Keratinocyte (primary cell): ENCODE measurements at regions not wholly inside any gene's neighbourhood (a gene's known extent, or its start where the extent isn't known, plus 50 kb on each side); places are given as distances from the start of the nearest gene placed in this dataset.

Experiments
- DNase-seq: peaks from one replicate; pipeline ENCODE4 v3.0.0-alpha.2; 2011; ENCODE audit warnings: low read depth, missing footprints, low spot score
- FAIRE-seq: peaks from 2 replicates; lab custom pipeline; 2011; peaks lifted over from hg19 to GRCh38; lab: Jason Lieb, UNC
- H2AFZ ChIP-seq: 2 replicates; pipeline ENCODE4 v1.6.0; 2012; ENCODE audit warnings: low read length, control low read depth, inconsistent platforms; ENCODE audit not compliant: control insufficient read depth
- H3K27ac ChIP-seq: 2 replicates; pipeline ENCODE4 v1.5.1; 2011; ENCODE audit warnings: low read length; ENCODE audit not compliant: control insufficient read depth, insufficient read depth
- H3K27me3 ChIP-seq: 3 replicates; pipeline ENCODE4 v1.6.0; 2011; ENCODE audit warnings: low read length; ENCODE audit not compliant: control insufficient read depth, insufficient read depth; ENCODE audit errors: extremely low read depth
- H3K36me3 ChIP-seq, 2 experiments: 2 replicates in 1 of 2; 3 replicates in 1 of 2; pipeline ENCODE4 v1.5.1; 2011; ENCODE audit warnings: low read length in 2 of 2, mild to moderate bottlenecking in 1 of 2; ENCODE audit not compliant: control insufficient read depth in 2 of 2, insufficient read depth in 2 of 2; ENCODE audit errors: extremely low read depth in 1 of 2
- H3K4me1 ChIP-seq: 3 replicates; pipeline ENCODE4 v1.5.1; 2011; ENCODE audit warnings: low read length; ENCODE audit not compliant: control insufficient read depth, insufficient read depth; ENCODE audit errors: extremely low read depth
- H3K4me2 ChIP-seq: 3 replicates; pipeline ENCODE4 v1.6.0; 2011; ENCODE audit warnings: low read depth, low read length; ENCODE audit not compliant: control insufficient read depth, insufficient read depth; ENCODE audit errors: extremely low read depth
- H3K4me3 ChIP-seq, 3 experiments: fragments of 200-600 bp in 1 of 3; sonication (generic) in 1 of 3; 2 replicates in 2 of 3; 3 replicates in 1 of 3; pipeline ENCODE4 v1.5.1; 2011 to 2016; ENCODE audit warnings: low read length in 3 of 3, mild to moderate bottlenecking in 3 of 3, control low read depth in 2 of 3, inconsistent platforms in 1 of 3, low read depth in 1 of 3, mixed read lengths in 1 of 3, mixed run types in 1 of 3, moderate library complexity in 1 of 3; ENCODE audit not compliant: control insufficient read depth in 2 of 3, insufficient read depth in 2 of 3; ENCODE audit errors: extremely low read depth in 1 of 3
- H3K79me2 ChIP-seq: 2 replicates; pipeline ENCODE4 v1.6.0; 2012; ENCODE audit warnings: low read length; ENCODE audit not compliant: control insufficient read depth, insufficient read depth
- H3K9ac ChIP-seq: 3 replicates; pipeline ENCODE4 v1.6.0; 2011; ENCODE audit warnings: low read length; ENCODE audit not compliant: control insufficient read depth, insufficient read depth; ENCODE audit errors: extremely low read depth
- H3K9me1 ChIP-seq: 3 replicates; pipeline ENCODE4 v1.6.0; 2011; ENCODE audit warnings: low read length; ENCODE audit not compliant: control insufficient read depth, insufficient read depth; ENCODE audit errors: extremely low read depth
- H3K9me3 ChIP-seq: 2 replicates; pipeline ENCODE4 v1.5.1; 2012; ENCODE audit warnings: low read depth, low read length; ENCODE audit not compliant: control insufficient read depth
- H4K20me1 ChIP-seq: 3 replicates; pipeline ENCODE4 v1.6.0; 2011; ENCODE audit warnings: low read length; ENCODE audit not compliant: control insufficient read depth, insufficient read depth; ENCODE audit errors: extremely low read depth
- EZH2 ChIP-seq: IDR thresholded peaks from one replicate; pipeline ENCODE4 v1.6.1; 2012; ENCODE audit warnings: inconsistent platforms, mild to moderate bottlenecking, low read length, moderate library complexity
- dilution Hi-C: fragments of 300-500 bp; cut with MboI; formaldehyde crosslinking; loops from one replicate; pipeline ENCODE4 v1.7.0; 2020; ENCODE audit warnings: low sequenced_read_pairs; ENCODE audit not compliant: extremely low pct_ligation_motif_present
- TF ChIP-seq, protein P1 (sequence below), 3 experiments: IDR thresholded peaks in 1 of 3; conservative IDR thresholded peaks in 1 of 3; optimal IDR thresholded peaks in 1 of 3; 2 replicates in 2 of 3; 3 replicates in 1 of 3; pipeline versions ENCODE3 to v1.5.1; 2011; ENCODE audit warnings: low read length in 3 of 3, mild to moderate bottlenecking in 3 of 3, moderate library complexity in 2 of 3, control low read depth in 1 of 3, inconsistent platforms in 1 of 3; ENCODE audit not compliant: insufficient read depth in 2 of 3; ENCODE audit errors: extremely low read depth in 1 of 3

- DNase-seq (no peak), FAIRE-seq (peak; percentile 52)
- Histone ChIP-seq H2AFZ (no peak overlapping the region), H3K9me3 (no peaks in the 10 kb centered on the region), H4K20me1 (no peaks in the 10 kb centered on the region), H3K4me2 (no peak overlapping the region), H3K4me3 (no peak overlapping the region), H3K9ac (no peak overlapping the region), H3K79me2 (no peaks in the 10 kb centered on the region), H3K36me3 (no peaks in the 10 kb centered on the region), H3K27ac (no peak overlapping the region), H3K4me1 (peaks cover 28% of the 10 kb centered on the region), H3K9me1 (no peaks in the 10 kb centered on the region), H3K27me3 (no peaks in the 10 kb centered on the region)
- TF ChIP-seq, protein P1, sequence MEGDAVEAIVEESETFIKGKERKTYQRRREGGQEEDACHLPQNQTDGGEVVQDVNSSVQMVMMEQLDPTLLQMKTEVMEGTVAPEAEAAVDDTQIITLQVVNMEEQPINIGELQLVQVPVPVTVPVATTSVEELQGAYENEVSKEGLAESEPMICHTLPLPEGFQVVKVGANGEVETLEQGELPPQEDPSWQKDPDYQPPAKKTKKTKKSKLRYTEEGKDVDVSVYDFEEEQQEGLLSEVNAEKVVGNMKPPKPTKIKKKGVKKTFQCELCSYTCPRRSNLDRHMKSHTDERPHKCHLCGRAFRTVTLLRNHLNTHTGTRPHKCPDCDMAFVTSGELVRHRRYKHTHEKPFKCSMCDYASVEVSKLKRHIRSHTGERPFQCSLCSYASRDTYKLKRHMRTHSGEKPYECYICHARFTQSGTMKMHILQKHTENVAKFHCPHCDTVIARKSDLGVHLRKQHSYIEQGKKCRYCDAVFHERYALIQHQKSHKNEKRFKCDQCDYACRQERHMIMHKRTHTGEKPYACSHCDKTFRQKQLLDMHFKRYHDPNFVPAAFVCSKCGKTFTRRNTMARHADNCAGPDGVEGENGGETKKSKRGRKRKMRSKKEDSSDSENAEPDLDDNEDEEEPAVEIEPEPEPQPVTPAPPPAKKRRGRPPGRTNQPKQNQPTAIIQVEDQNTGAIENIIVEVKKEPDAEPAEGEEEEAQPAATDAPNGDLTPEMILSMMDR (optimal IDR thresholded peaks at IDR 0.05 in 1 of 3, IDR thresholded peaks at IDR 0.05 in 1 of 3, conservative IDR thresholded peaks at IDR 0.05 in 1 of 3; ENCODE audit: extremely low read depth in 1 of 3, insufficient read depth in 2 of 3, low read length in 3 of 3) = no peak
- no peak for TF ChIP-seq EZH2
- dilution Hi-C loops = no loop called here
These were observed 70.8 kb upstream of the ZNF438 start for GRCh38 chr10:31102421-31102820.

DNA sequence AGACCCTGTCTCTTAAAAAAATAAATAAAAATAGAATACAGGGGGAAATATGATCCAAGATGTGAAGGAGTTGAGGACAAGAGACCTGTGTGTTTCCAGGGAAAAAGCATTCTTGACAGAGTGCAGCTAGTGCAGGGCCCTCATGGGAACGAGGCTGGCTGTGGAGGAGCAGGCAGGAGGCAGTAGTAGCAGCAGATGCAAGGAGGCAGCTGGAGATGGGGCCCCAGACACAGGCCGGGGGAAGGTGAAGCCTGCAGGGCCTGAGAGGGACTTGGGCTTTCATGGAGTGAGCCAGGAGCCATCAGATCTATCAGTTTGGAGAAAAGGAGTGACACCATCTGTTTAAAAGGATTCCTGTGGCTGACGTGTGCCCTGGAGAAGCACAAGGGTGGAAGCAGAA lies 71.4 kb upstream of the ZNF438 start:
- FAIRE-seq (no peak), DNase-seq (no peak)
- no peak overlapping the region for H3K9ac ChIP-seq
- no peaks in the 10 kb centered on the region for H3K36me3 ChIP-seq
- H2AFZ ChIP-seq = no peak overlapping the region
- no peaks in the 10 kb centered on the region for H4K20me1 ChIP-seq
- no peaks in the 10 kb centered on the region for H3K27me3 ChIP-seq
- peaks cover 28% of the 10 kb centered on the region for H3K4me1 ChIP-seq
- no peak overlapping the region for H3K4me3 ChIP-seq
- no peaks in the 10 kb centered on the region for H3K79me2 ChIP-seq
- no peak overlapping the region for H3K27ac ChIP-seq
- dilution Hi-C loops = no loop called here
- H3K9me1 ChIP-seq = no peaks in the 10 kb centered on the region
- no peak overlapping the region for H3K4me2 ChIP-seq
- TF ChIP-seq, protein P1 (optimal IDR thresholded peaks at IDR 0.05 in 1 of 3, IDR thresholded peaks at IDR 0.05 in 1 of 3, conservative IDR thresholded peaks at IDR 0.05 in 1 of 3; ENCODE audit: extremely low read depth in 1 of 3, insufficient read depth in 2 of 3, low read length in 3 of 3) = no peak
- no peak for TF ChIP-seq EZH2
- H3K9me3 ChIP-seq = no peaks in the 10 kb centered on the region
